GM19372 (cell line): ENCODE measurements at regions not wholly inside any gene's neighbourhood (a gene's known extent, or its start where the extent isn't known, plus 50 kb on each side); places are given as distances from the start of the nearest gene placed in this dataset.
A peak's percentile ranks its signal among the peaks of the same experiment; 100 is the strongest.

Experiments used
- ATAC-seq: cut with Tn5 transposase; IDR thresholded peaks from one replicate; pipeline ENCODE4 v1.9.1; 2021; ENCODE audit warnings: mild to moderate bottlenecking, low read depth, moderate library complexity; ENCODE audit not compliant: unreplicated experiment

DNA sequence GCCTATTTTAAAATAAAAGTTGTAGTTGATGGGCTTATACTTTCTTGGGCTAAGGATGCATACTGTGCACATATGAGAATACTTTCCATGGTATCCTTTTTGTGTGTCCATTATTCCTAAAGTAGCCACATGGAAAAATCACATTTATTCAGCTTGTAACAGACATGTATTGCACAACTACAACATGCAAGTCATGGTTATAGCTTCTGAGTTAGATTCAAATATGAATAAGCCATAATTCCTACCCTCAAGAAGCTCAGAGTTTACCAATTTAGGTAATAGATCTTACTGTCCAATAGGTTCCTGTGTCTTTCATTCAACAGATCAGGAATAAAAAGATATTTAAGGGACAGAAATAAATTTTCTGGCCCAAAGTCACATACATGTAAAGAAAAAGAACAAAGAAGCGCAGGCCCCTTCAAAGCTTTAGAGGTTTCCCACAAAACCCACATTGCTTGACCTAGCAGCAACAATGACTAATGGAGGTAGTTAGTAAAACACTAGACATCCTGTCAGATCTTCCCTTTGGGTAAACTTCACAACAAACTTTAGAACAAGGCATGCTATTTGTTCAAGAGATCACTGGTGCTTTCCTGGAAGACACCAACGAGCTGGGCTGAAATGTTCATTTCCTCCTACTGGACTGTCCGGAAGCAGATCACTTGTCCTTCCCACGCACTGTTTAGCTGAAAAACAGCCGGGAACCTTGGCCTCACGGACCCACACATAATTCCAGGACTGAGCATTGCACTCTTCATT is 78.4 kb upstream of the ITGA1 start:
- peak; percentile 66 for ATAC-seq

DNA sequence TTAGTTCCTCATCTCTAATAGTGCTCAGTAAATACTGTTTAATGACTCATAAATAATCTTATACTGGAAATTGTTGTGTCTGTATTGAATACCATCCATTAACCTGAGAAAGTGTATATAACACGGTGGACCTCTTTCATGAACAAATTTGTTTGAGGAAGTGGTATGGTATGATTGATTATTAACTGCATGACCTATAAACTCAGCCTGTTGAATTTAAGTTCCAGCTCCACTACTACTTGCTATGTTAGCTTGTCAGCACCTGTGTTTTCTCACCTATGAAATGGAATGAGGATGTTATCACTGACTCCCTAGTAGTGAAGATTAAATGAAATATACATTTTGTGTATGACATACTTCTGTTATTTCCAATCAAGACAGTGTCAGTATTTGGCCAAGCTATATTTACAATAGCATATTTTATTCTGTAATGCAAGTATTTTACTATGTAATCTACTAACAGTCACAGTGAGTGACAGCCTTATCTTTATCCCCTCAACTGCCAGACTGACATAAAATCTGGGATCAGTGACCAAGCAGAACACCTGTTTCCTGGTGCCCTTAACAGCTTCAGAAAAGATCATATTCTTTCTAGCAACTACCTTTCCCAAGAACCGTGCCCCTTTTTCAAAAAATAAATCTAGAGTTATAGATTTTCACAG is 77.3 kb upstream of the ITGA1 start:
- ATAC-seq: peak; percentile 60

DNA sequence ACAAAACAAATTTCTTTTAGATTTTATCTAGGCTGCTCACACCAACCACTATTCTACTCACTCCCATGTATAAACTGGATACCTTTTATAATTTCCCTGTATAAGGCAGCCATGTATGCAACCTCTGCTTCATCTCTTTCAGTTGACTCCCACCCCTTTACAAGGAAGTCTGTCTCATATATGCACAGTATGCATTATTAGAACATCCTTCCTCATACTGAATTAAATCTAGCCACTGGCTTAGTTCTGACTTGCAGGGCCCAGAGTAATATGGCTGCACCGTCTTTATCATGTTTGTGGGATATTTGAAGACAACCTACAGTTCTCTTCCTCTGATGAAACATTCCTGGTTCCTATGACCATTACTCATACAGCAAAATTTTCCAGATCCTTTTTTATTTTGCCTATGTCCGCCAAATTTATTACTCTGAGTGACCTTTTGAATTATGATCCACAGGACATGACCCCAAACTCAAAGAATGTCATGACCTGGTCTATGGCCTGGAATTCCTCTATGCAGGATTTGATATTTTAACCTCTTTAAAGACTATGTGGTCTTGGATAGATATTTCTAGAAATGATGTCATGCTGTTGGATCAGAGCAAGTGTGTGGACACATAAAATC is 76.6 kb upstream of the ITGA1 start:
- ATAC-seq: no peak

GRCh38 chr5:52712354-52712753 is 75.4 kb upstream of the ITGA1 start:
- ATAC-seq: no peak

DNA sequence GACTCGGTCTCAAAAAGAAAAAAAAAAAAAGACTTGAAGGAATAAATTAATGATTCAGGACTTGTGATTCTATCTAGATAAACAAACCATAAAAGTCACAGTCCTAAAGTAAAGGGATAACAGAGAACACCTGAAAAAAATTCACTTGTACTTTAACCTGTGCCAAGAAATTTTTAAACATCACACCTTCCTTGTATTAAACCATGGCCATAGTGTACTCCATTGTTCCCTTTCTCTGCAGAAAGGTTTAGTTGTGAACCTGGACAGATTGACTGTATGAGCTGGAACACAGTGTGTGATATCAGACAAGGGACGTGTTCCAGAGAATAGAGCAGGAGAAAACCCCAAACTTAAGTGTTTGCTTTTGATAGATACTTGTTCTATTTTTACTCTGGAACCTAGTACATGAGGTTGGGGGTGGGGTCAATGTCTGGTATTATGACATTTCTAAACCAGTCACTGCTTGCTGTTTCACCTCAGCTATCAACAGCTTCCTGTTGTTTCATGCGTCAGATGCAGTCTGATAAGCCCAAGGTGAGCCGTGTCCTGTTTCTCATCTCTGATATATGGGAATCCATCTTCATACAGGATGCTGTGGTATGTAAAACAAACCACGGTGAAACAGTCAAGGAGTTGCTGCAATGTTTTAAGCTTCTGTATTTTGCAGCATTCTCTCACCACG is 62.5 kb upstream of the ITGA1 start:
- peak; percentile 66 for ATAC-seq

DNA sequence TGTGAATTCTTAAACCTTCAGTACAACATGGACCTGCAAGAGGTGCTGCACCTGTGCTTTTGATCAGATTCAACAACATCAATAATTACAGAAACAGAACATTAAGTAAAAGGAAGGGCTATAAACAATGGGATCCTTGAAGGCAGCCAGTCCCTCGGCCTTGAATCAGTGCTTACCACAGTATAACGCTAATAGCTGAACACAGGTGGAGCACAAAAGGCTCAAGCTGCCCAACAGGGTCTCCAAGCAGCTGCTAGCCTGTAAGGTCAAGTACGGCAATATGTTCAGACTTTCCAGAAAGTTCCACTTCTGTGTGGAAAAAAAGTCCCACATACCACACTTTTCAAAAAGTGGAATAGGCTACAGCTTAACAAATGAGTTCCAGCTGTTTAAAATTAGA is 61.9 kb upstream of the ITGA1 start:
- ATAC-seq: no peak

GRCh38 chr5:52727020-52727419 is 60.7 kb upstream of the ITGA1 start:
- ATAC-seq: no peak

DNA sequence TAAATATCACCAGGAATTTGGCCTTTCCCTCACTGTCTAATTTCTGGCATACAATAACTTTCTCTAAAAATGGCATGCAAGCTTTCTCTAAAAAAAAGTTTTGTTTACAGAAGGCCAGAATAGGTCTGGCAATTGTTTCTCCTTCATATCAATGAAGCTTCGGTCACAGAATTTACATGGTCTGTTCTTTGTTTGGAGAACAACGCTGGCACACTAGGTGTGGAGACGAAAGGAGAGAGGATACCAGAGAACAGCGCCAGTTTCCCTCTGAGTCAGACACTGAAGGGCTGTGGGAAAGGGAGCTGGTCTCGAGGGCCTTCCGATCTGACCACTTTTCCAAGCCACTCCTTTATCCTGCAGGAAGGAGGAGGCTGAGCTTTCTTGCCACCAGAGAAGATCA is 60.1 kb upstream of the ITGA1 start:
- ATAC-seq: no peak

- ATAC-seq: no peak
Observed at GRCh38 chr5:52728224-52728623, 59.5 kb upstream of the ITGA1 start.

DNA sequence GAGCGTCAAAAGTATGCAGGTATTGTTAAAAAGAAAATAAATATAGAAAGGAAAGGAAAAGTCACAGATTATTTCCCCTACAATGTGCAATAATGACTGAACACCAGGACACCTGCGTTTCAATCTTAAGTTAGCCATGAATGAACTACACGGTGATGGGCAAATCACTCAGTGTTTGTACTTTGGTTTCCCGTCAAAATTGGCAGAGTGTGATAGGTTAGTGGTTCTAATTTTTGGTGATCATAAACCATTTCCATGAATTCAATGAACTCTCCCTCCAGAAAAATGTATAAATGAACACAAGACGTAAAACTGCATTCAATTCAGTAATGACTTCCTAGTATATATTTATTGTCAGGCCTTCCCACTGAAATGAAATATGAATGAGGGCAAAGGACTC is 59.0 kb upstream of the ITGA1 start:
- no peak for ATAC-seq

DNA sequence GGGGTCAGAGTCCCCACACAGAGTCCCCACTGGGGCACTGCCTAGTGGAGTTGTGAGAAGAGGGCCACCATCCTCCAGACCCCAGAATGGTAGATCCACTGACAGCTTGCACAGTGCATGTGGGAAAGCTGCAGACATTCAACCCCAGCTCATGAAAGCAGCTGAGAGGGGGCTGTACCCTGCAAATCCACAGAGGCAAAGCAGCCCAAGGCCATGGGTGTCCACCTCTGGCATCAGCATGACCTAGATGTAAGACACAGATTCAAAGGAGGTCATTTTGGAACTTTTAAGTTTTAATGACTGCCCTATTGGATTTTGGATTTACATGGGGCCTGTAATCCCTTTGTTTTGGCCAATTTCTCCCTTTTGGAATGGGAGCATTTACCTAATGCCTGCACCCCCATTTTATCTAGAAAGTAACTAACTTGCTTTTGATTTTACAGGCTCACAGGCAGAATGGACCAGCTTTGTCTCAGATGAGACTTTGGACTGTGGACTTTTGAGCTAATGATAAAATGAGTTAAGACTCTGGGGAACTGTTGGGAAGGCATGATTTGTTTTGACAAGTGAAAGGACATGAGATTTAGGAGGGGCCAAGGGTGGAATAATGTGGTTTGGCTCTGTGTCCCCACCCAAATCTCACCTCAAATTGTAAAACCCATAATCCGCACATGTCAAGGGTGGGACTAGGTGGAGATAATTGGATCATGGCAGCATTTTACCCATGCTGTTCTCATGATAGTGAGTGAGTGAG is 56.3 kb upstream of the ITGA1 start:
- ATAC-seq: no peak

DNA sequence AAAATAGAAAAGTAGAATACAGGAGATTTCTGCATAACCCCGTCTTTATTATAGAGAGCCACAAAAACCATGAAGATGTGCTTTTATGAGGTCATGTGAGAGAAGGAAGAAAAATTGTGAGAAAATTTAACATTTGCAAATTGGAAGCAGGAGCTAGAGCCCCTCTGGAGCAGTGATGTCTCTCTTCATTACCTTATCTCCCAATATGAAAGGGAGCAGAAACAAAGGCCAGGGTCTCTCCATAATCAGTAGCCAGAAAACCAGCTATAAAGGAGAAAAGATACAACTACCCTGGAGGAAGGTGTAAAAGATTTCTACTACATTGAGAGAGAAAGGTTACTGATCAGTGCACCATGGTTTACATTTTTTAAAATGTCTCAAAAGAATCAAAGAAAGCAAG is 53.2 kb upstream of the ITGA1 start:
- ATAC-seq: no peak

GRCh38 chr5:52735139-52735538 is 52.6 kb upstream of the ITGA1 start:
- no peak for ATAC-seq
